Small intestine (tissue), 7 donors: ENCODE measurements at regions not wholly inside any gene's neighbourhood (a gene's known extent, or its start where the extent isn't known, plus 50 kb on each side); places are given as distances from the start of the nearest gene placed in this dataset.
"Not testable (repeated sequence)": the region's sequence is repeated elsewhere in the genome, so short reads cannot be mapped to it uniquely, and the experiment has no call there.

ENCODE experiments used
- DNase-seq, 2 donors: peaks; one replicate each; pipeline versions ENCODE4 v3.0.0 to v3.0.0-alpha.2; 2013
- FAIRE-seq: peaks from 2 replicates; lab custom pipeline; 2012; peaks lifted over from hg19 to GRCh38; lab: Jason Lieb, UNC
- H3K27ac ChIP-seq, 3 donors: one replicate each; pipeline ENCODE4 v1.5.1; 2013; ENCODE audit warnings: low read length in 2 of 3, mild to moderate bottlenecking in 2 of 3, control low read depth in 1 of 3, inconsistent platforms in 1 of 3, low read depth in 1 of 3, moderate library complexity in 1 of 3
- H3K27me3 ChIP-seq, 3 donors: one replicate each; pipeline ENCODE4 v1.6.1; 2013; ENCODE audit warnings: low read length in 3 of 3, inconsistent platforms in 1 of 3; ENCODE audit not compliant: control insufficient read depth in 3 of 3, insufficient read depth in 3 of 3
- H3K36me3 ChIP-seq, 3 donors: one replicate each; pipeline ENCODE4 v1.6.1; 2013; ENCODE audit warnings: low read length in 3 of 3, inconsistent platforms in 1 of 3, low read depth in 1 of 3, mild to moderate bottlenecking in 1 of 3, moderate library complexity in 1 of 3; ENCODE audit not compliant: control insufficient read depth in 3 of 3, insufficient read depth in 2 of 3
- H3K4me1 ChIP-seq, 3 donors: one replicate each; pipeline ENCODE4 v1.6.1; 2013; ENCODE audit warnings: low read length in 2 of 3, inconsistent platforms in 1 of 3, low read depth in 1 of 3, mild to moderate bottlenecking in 1 of 3, moderate library complexity in 1 of 3; ENCODE audit not compliant: control insufficient read depth in 3 of 3, insufficient read depth in 2 of 3
- H3K4me3 ChIP-seq, 3 donors: one replicate each; pipeline ENCODE4 v1.5.1; 2013; ENCODE audit warnings: low read length in 3 of 3, control low read depth in 1 of 3, inconsistent platforms in 1 of 3, low read depth in 1 of 3, mild to moderate bottlenecking in 1 of 3, moderate library complexity in 1 of 3
- H3K9me3 ChIP-seq, 2 donors: one replicate each; pipeline ENCODE4 v1.6.1; 2013; ENCODE audit warnings: low read depth in 1 of 2, low read length in 1 of 2; ENCODE audit not compliant: control insufficient read depth in 2 of 2, insufficient read depth in 1 of 2
- WGBS, 3 donors: extraction: QIAGEN DNeasy Blood & Tissue Kit; methylation state at CpG; one replicate each; pipeline ENCODE4 v1.1.7; 2013; 5-methylcytosine and 5-hydroxymethylcytosine counted together
- donor health status: healthy with polysubstance abuse.
- donor health status: control.
- donor health status: control.
- donor health status: Bipolar disorder and iron deficiency.
- donor health status: healthy.

GRCh38 chr17:74130841-74131240 lies 72.6 kb upstream of the RPL38 start:
- no peak overlapping the region for H3K4me3 ChIP-seq
- H3K27ac ChIP-seq: no peak overlapping the region
- peaks cover 0 to 7% (median 2%) of the 10 kb centered on the region in 3 donors for H3K27me3 ChIP-seq
- H3K4me1 ChIP-seq: no peaks in the 10 kb centered on the region
- DNase-seq: no peak
- WGBS, 3 donors: 75 to 81% (median 79%) methylated on average over 8 of the region's 8 CpGs
- no peaks in the 10 kb centered on the region for H3K9me3 ChIP-seq
- no peaks in the 10 kb centered on the region for H3K36me3 ChIP-seq
- FAIRE-seq: no peak

- FAIRE-seq: no peak
- H3K4me3 ChIP-seq: no peak overlapping the region
- 51 to 75% (median 61%) methylated on average over 6 of the region's 6 CpGs for WGBS, 3 donors
- no peak for DNase-seq
- no peaks in the 10 kb centered on the region for H3K9me3 ChIP-seq
- peaks cover 0 to 11% (median 4%) of the 10 kb centered on the region in 3 donors for H3K27me3 ChIP-seq
- H3K36me3 ChIP-seq: no peaks in the 10 kb centered on the region
- no peaks in the 10 kb centered on the region for H3K4me1 ChIP-seq
- no peak overlapping the region for H3K27ac ChIP-seq
Measured at GRCh38 chr17:74132354-74132753, 71.1 kb upstream of the RPL38 start.

- Histone ChIP-seq H3K4me1 (no peaks in the 10 kb centered on the region), H3K9me3 (no peaks in the 10 kb centered on the region), H3K4me3 (no peak overlapping the region), H3K27ac (no peak overlapping the region), H3K36me3 (no peaks in the 10 kb centered on the region), H3K27me3 (peaks cover 0 to 11% (median 4%) of the 10 kb centered on the region in 3 donors)
- 74 to 82% (median 78%) methylated on average over 22 of the region's 22 CpGs for WGBS, 3 donors
- DNase-seq: no peak
- no peak for FAIRE-seq
Measured at GRCh38 chr17:74133740-74134139, 69.7 kb upstream of the RPL38 start.

- H3K4me3 ChIP-seq, H3K27ac ChIP-seq, H3K4me1 ChIP-seq, H3K9me3 ChIP-seq, H3K27me3 ChIP-seq, DNase-seq, FAIRE-seq, H3K36me3 ChIP-seq: not testable (repeated sequence)
- WGBS, 3 donors: 78 to 92% (median 88%) methylated on average over 5 of the region's 5 CpGs
Measured at GRCh38 chr17:74134234-74134633, 69.2 kb upstream of the RPL38 start.

GRCh38 chr17:74134991-74135390 lies 68.5 kb upstream of the RPL38 start:
- 29 to 56% (median 38%) methylated on average over 1 of the region's 1 CpG for WGBS, 3 donors
- no peaks in the 10 kb centered on the region for H3K9me3 ChIP-seq
- FAIRE-seq: no peak

GRCh38 chr17:74135391-74136167 lies 67.9 kb upstream of the RPL38 start:
- Histone ChIP-seq H3K4me1 (no peaks in the 10 kb centered on the region), H3K9me3 (peaks cover 0 to under 1% of the 10 kb centered on the region in 2 donors), H3K4me3 (no peak overlapping the region), H3K27ac (no peak overlapping the region), H3K36me3 (no peaks in the 10 kb centered on the region), H3K27me3 (peaks cover 0 to 5% (median 4%) of the 10 kb centered on the region in 3 donors)
- FAIRE-seq (no peak), DNase-seq (no peak)
- 64 to 76% (median 71%) methylated on average over 9 of the region's 9 CpGs for WGBS, 3 donors

More at GRCh38 chr17:74134991-74135390, 68.5 kb upstream of the RPL38 start:
- no peak overlapping the region for H3K4me3 ChIP-seq
- H3K36me3 ChIP-seq: no peaks in the 10 kb centered on the region
- DNase-seq: no peak
- H3K27me3 ChIP-seq: peaks cover 0 to 5% (median 4%) of the 10 kb centered on the region in 3 donors
- H3K27ac ChIP-seq: no peak overlapping the region
- no peaks in the 10 kb centered on the region for H3K4me1 ChIP-seq

- Histone ChIP-seq H3K27me3 (peaks cover 0 to 5% (median 4%) of the 10 kb centered on the region in 3 donors), H3K36me3 (no peaks in the 10 kb centered on the region), H3K27ac (no peak overlapping the region), H3K4me3 (no peak overlapping the region), H3K9me3 (peaks cover 0 to 3% of the 10 kb centered on the region in 2 donors), H3K4me1 (no peaks in the 10 kb centered on the region)
- FAIRE-seq (no peak), DNase-seq (no peak)
- WGBS, 3 donors: 17 to 31% (median 21%) methylated on average over 3 of the region's 3 CpGs
Measured at GRCh38 chr17:74137416-74137815, 66.1 kb upstream of the RPL38 start.

- H3K36me3 ChIP-seq: no peaks in the 10 kb centered on the region
- H3K27me3 ChIP-seq: peaks cover 0 to 7% (median 4%) of the 10 kb centered on the region in 3 donors
- H3K4me3 ChIP-seq: no peak overlapping the region
- no peak for DNase-seq
- H3K4me1 ChIP-seq: no peaks in the 10 kb centered on the region
- no peak for FAIRE-seq
- no peak overlapping the region for H3K27ac ChIP-seq
- peaks cover 0 to 7% of the 10 kb centered on the region in 2 donors for H3K9me3 ChIP-seq
Measured at GRCh38 chr17:74139120-74139519, 64.4 kb upstream of the RPL38 start.
